H9 (cell line): ENCODE measurements at regions not wholly inside any gene's neighbourhood (a gene's known extent, or its start where the extent isn't known, plus 50 kb on each side); places are given as distances from the start of the nearest gene placed in this dataset.

ENCODE experiments used
- DNase-seq: peaks from one replicate; pipeline ENCODE4 v3.0.0-alpha.2; 2017
- H2AFZ ChIP-seq: one replicate; pipeline ENCODE4 v1.6.1; 2013; ENCODE audit warnings: mild to moderate bottlenecking, low read length, control low read depth, moderate library complexity
- H2AK5ac ChIP-seq: 2 replicates; pipeline ENCODE4 v1.6.1; 2013; ENCODE audit warnings: low read length, control low read depth, mixed read lengths; ENCODE audit not compliant: insufficient read length
- H2BK120ac ChIP-seq: one replicate; pipeline ENCODE4 v1.6.1; 2013; ENCODE audit warnings: low read depth, mild to moderate bottlenecking, low read length, control low read depth, inconsistent platforms; ENCODE audit not compliant: poor library complexity, severe bottlenecking
- H2BK12ac ChIP-seq: 2 replicates; pipeline ENCODE4 v1.6.1; 2013; ENCODE audit warnings: low read length, control low read depth, mixed read lengths, low read depth; ENCODE audit not compliant: insufficient read length
- H2BK15ac ChIP-seq: 2 replicates; pipeline ENCODE4 v1.6.1; 2013; ENCODE audit warnings: low read depth, low read length, control low read depth
- H2BK20ac ChIP-seq: one replicate; pipeline ENCODE4 v1.6.1; 2013; ENCODE audit warnings: low read depth, mild to moderate bottlenecking, low read length, control low read depth, inconsistent platforms; ENCODE audit not compliant: poor library complexity, severe bottlenecking
- H2BK5ac ChIP-seq: 2 replicates; pipeline ENCODE4 v1.6.1; 2013; ENCODE audit warnings: low read length, control low read depth, mixed read lengths; ENCODE audit not compliant: insufficient read length
- H3K14ac ChIP-seq: 2 replicates; pipeline ENCODE4 v1.6.1; 2013; ENCODE audit warnings: low read length, control low read depth; ENCODE audit not compliant: insufficient read depth
- H3K18ac ChIP-seq: 2 replicates; pipeline ENCODE4 v1.6.1; 2013; ENCODE audit warnings: low read depth, mild to moderate bottlenecking, mixed read lengths, low read length, control low read depth; ENCODE audit not compliant: insufficient read length
- H3K23ac ChIP-seq: 2 replicates; pipeline ENCODE4 v1.6.1; 2013; ENCODE audit warnings: low read length, control low read depth, mixed read lengths, low read depth; ENCODE audit not compliant: insufficient read length
- H3K23me2 ChIP-seq: 2 replicates; pipeline ENCODE4 v1.6.1; 2013; ENCODE audit warnings: low read depth, mild to moderate bottlenecking, mixed read lengths, low read length, control low read depth; ENCODE audit not compliant: insufficient read length, poor library complexity, severe bottlenecking
- H3K27ac ChIP-seq: 2 replicates; pipeline ENCODE4 v1.5.1; 2013; ENCODE audit warnings: low read length, control low read depth, mixed read lengths, low read depth; ENCODE audit not compliant: insufficient read length
- H3K27me3 ChIP-seq: 2 replicates; pipeline ENCODE4 v1.6.1; 2013; ENCODE audit warnings: low read length, control low read depth, inconsistent platforms; ENCODE audit not compliant: insufficient read depth
- H3K4ac ChIP-seq: 2 replicates; pipeline ENCODE4 v1.6.1; 2013; ENCODE audit warnings: low read depth, mild to moderate bottlenecking, control low read depth, inconsistent platforms, low read length, moderate library complexity
- H3K4me1 ChIP-seq: 2 replicates; pipeline ENCODE4 v1.6.1; 2013; ENCODE audit warnings: low read length, control low read depth, inconsistent platforms; ENCODE audit not compliant: insufficient read depth
- H3K4me2 ChIP-seq: 2 replicates; pipeline ENCODE4 v1.6.1; 2013; ENCODE audit warnings: low read length, control low read depth, mixed read lengths; ENCODE audit not compliant: insufficient read length, insufficient read depth
- H3K56ac ChIP-seq: 2 replicates; pipeline ENCODE4 v1.6.1; 2013; ENCODE audit warnings: low read depth, mild to moderate bottlenecking, mixed read lengths, low read length, control low read depth; ENCODE audit not compliant: insufficient read length
- H3K79me1 ChIP-seq: 2 replicates; pipeline ENCODE4 v1.6.1; 2013; ENCODE audit warnings: low read depth, mild to moderate bottlenecking, moderate library complexity, low read length, control low read depth, inconsistent platforms; ENCODE audit not compliant: insufficient read depth, poor library complexity, severe bottlenecking
- H3K79me2 ChIP-seq: 2 replicates; pipeline ENCODE4 v1.6.1; 2013; ENCODE audit warnings: low read length, control low read depth, inconsistent platforms; ENCODE audit not compliant: insufficient read depth
- H3K9ac ChIP-seq: 2 replicates; pipeline ENCODE4 v1.6.1; 2013; ENCODE audit warnings: low read length, control low read depth, mixed read lengths; ENCODE audit not compliant: insufficient read length; ENCODE audit errors: extremely low read depth
- H3K9me3 ChIP-seq: one replicate; pipeline ENCODE4 v1.6.1; 2013; ENCODE audit warnings: low read depth, low read length, inconsistent platforms; ENCODE audit not compliant: control insufficient read depth
- H3T11ph ChIP-seq: one replicate; pipeline ENCODE4 v1.6.1; 2013; ENCODE audit warnings: mild to moderate bottlenecking, low read length, control low read depth, inconsistent platforms
- H4K20me1 ChIP-seq: one replicate; pipeline ENCODE4 v1.6.1; 2013; ENCODE audit not compliant: control insufficient read depth, insufficient read length, insufficient read depth
- H4K5ac ChIP-seq: 2 replicates; pipeline ENCODE4 v1.6.1; 2013; ENCODE audit warnings: low read depth, mild to moderate bottlenecking, mixed read lengths, low read length, control low read depth; ENCODE audit not compliant: insufficient read length
- H4K8ac ChIP-seq: replicated peaks from 2 replicates; pipeline ENCODE4 v1.6.1; 2013; ENCODE audit warnings: low read length, control low read depth, mixed read lengths, low read depth; ENCODE audit not compliant: insufficient read length
- H4K91ac ChIP-seq: 2 replicates; pipeline ENCODE4 v1.6.1; 2013; ENCODE audit warnings: low read depth, mild to moderate bottlenecking, moderate library complexity, mixed read lengths, low read length, control low read depth; ENCODE audit not compliant: insufficient read length
- H3K27ac Mint-ChIP-seq, 3 experiments: 2 replicates in 2 of 3; 3 replicates in 1 of 3; pipeline ENCODE4 v1.8.0; 2020 to 2021; ENCODE audit warnings: mixed read lengths in 3 of 3, mild to moderate bottlenecking in 1 of 3, moderate library complexity in 1 of 3
- H3K27me3 Mint-ChIP-seq: 2 replicates; pipeline ENCODE4 v1.8.0; 2021; ENCODE audit warnings: low read depth, mild to moderate bottlenecking, moderate library complexity, mixed read lengths
- H3K36me3 Mint-ChIP-seq, 3 experiments: 2 replicates in 2 of 3; 3 replicates in 1 of 3; pipeline ENCODE4 v1.8.0; 2020 to 2021; ENCODE audit warnings: low read depth in 3 of 3, mixed read lengths in 3 of 3; ENCODE audit not compliant: insufficient read depth in 1 of 3
- H3K4me1 Mint-ChIP-seq, 2 experiments: 2 replicates each; pipeline ENCODE4 v1.8.0; 2020; ENCODE audit warnings: mixed read lengths in 2 of 2
- H3K4me3 Mint-ChIP-seq, 2 experiments: 2 replicates in 1 of 2; 3 replicates in 1 of 2; pipeline ENCODE4 v1.8.0; 2020 to 2021; ENCODE audit warnings: mild to moderate bottlenecking in 2 of 2, mixed read lengths in 2 of 2, moderate library complexity in 1 of 2
- H3K9me3 Mint-ChIP-seq, 2 experiments: 2 replicates in 1 of 2; 3 replicates in 1 of 2; pipeline ENCODE4 v1.8.0; 2020; ENCODE audit warnings: mild to moderate bottlenecking in 2 of 2, mixed read lengths in 2 of 2, moderate library complexity in 1 of 2
- CTCF ChIP-seq: fragments of 200-600 bp; sonication (generic); conservative IDR thresholded peaks from 3 replicates; pipeline ENCODE4 v1.8.0; 2021; ENCODE audit warnings: antibody characterized with exemption, mild to moderate bottlenecking
- WGBS: extraction: QIAGEN DNeasy Blood & Tissue Kit; methylation state at CpG from one replicate; pipeline ENCODE4 v1.1.7; 2013; ENCODE audit warnings: missing lambda C conversion rate, low lambda C conversion rate, mixed read lengths; ENCODE audit not compliant: insufficient read length; ENCODE audit errors: extremely low coverage; 5-methylcytosine and 5-hydroxymethylcytosine counted together

- Histone ChIP-seq H4K91ac (no peak overlapping the region), H3K56ac (no peak overlapping the region), H3K4me2 (no peak overlapping the region), H3K27ac (no peak overlapping the region), H3K23ac (no peak overlapping the region), H3K9ac (no peak overlapping the region), H3K18ac (no peak overlapping the region), H4K8ac (no peak overlapping the region), H2BK120ac (no peak overlapping the region), H4K20me1 (no peaks in the 10 kb centered on the region), H2BK20ac (no peak overlapping the region), H3K9me3 (no peaks in the 10 kb centered on the region), H3T11ph (no peak overlapping the region), H2AFZ (no peak overlapping the region), H2BK5ac (no peak overlapping the region), H3K14ac (no peak overlapping the region), H4K5ac (no peak overlapping the region), H3K79me2 (no peaks in the 10 kb centered on the region), H3K79me1 (no peaks in the 10 kb centered on the region), H2BK12ac (no peak overlapping the region), H3K23me2 (no peaks in the 10 kb centered on the region), H2AK5ac (no peak overlapping the region), H3K4ac (no peak overlapping the region), H3K4me1 (no peaks in the 10 kb centered on the region), H2BK15ac (no peak overlapping the region), H3K27me3 (no peaks in the 10 kb centered on the region)
- H3K36me3 Mint-ChIP-seq: peaks cover 0 to 6% (median 1%) of the 10 kb centered on the region in 3 experiments; a peak in 4 of 7 replicates
- no peak overlapping the region for H3K27ac Mint-ChIP-seq
- peaks cover 4% of the 10 kb centered on the region for H3K27me3 Mint-ChIP-seq
- H3K4me3 Mint-ChIP-seq: no peak overlapping the region
- H3K9me3 Mint-ChIP-seq: peaks cover 14 to 15% of the 10 kb centered on the region in 2 experiments
- no CpG with 5 or more reads among the region's 2 CpGs for WGBS
- no peak for DNase-seq
- TF ChIP-seq CTCF: no peak
- no peaks in the 10 kb centered on the region for H3K4me1 Mint-ChIP-seq
These were observed 55.3 kb upstream of the AK4 start for GRCh38 chr1:65092691-65093090.
